ENCODE measurements at regions not wholly inside any gene's neighbourhood (a gene's known extent, or its start where the extent isn't known, plus 50 kb on each side); places are given as distances from the start of the nearest gene placed in this dataset.

- Histone ChIP-seq H3K27ac (no peak overlapping the region), H3K9me3 (no peaks in the 10 kb centered on the region), H3K4me1 (no peaks in the 10 kb centered on the region), H3K4me3 (no peak overlapping the region), H3K36me3 (no peaks in the 10 kb centered on the region), H3K27me3 (no peaks in the 10 kb centered on the region)
- TF ChIP-seq CTCF (IDR thresholded peaks at IDR 0.05) = no peak
- ATAC-seq = no peak
- no peak for DNase-seq
- intact Hi-C loops (cut with DNase I) = no loop called here
These were observed 1782.4 kb upstream of the WWC1 start for GRCh38 chr5:166509085-166509484.

DNA sequence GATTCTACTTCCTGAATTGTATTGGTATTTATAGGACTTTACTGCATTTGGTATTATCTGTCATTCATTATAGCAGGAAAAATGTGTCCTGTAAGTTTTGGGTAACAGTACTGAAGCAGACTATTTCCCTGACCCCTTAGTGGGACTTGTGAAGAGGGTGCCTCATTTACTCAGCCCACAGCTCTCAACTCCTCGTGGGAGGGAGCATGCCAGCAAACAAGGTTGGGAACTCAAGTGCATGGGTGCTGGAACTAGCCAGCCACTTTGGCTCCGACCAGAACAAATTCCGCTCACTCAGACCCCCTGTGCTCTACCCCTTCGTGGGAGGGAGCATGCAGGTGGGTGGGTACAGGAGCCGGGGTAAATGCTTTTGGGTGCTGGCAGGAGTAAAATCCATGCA, 1773.5 kb upstream of the WWC1 start:
- TF ChIP-seq CTCF (IDR thresholded peaks at IDR 0.05) = no peak
- DNase-seq = no peak
- intact Hi-C loops (cut with DNase I) = no loop called here
- Histone ChIP-seq H3K27ac (no peak overlapping the region), H3K36me3 (no peaks in the 10 kb centered on the region), H3K4me1 (no peaks in the 10 kb centered on the region), H3K4me3 (no peak overlapping the region), H3K9me3 (no peaks in the 10 kb centered on the region), H3K27me3 (no peaks in the 10 kb centered on the region)
- ATAC-seq = peak; percentile 19

DNA sequence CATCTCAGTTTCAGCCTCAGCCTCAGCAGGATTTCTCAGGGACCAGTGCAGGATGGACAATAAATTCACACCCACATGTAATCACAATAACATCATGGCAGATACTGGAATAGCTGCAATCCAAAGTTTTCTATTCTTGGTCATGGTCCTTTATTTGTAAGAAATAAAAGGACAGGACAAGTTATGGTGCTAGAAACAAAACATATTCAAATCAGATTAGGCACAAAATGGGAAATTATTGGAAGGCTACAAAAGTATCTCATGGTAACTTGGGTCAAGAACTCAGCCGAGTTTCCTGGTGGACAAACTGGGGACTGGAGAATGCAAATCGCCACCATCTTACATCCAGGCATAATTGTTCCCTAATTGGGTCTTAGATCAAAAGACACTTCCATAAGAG, 1768.2 kb upstream of the WWC1 start:
- no peak for ATAC-seq
- H3K27ac ChIP-seq = no peak overlapping the region
- no peak overlapping the region for H3K4me3 ChIP-seq
- no peaks in the 10 kb centered on the region for H3K36me3 ChIP-seq
- H3K9me3 ChIP-seq = no peaks in the 10 kb centered on the region
- H3K4me1 ChIP-seq = no peaks in the 10 kb centered on the region
- intact Hi-C loops (cut with DNase I) = no loop called here
- H3K27me3 ChIP-seq = no peaks in the 10 kb centered on the region
- no peak for TF ChIP-seq CTCF (IDR thresholded peaks at IDR 0.05)
- DNase-seq = no peak

DNA sequence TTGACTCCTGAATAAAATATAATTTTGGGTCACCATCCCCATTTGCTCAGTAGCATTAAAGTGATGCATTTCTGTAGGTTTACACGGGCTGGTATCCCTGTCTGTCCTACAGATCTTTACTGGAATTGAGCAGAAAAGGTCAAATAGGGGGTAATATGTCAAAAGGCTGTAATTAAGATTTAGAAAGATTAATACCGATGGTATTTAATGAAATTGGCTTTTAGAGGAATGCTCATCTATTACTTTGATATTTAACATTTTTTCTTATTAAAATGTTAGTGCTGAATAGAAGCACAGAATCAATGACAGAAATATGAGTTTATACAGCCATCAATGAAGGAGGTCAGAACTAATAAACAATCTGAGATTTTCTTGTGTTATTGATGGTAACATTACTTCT, 1762.2 kb upstream of the WWC1 start:
- no peaks in the 10 kb centered on the region for H3K9me3 ChIP-seq
- DNase-seq = no peak
- no peak overlapping the region for H3K27ac ChIP-seq
- intact Hi-C loops (cut with DNase I) = no loop called here
- H3K4me1 ChIP-seq = no peaks in the 10 kb centered on the region
- no peak for TF ChIP-seq CTCF (IDR thresholded peaks at IDR 0.05)
- H3K36me3 ChIP-seq = no peaks in the 10 kb centered on the region
- no peaks in the 10 kb centered on the region for H3K27me3 ChIP-seq
- H3K4me3 ChIP-seq = no peak overlapping the region
- no peak for ATAC-seq

GRCh38 chr5:166532456-166533220, 1758.8 kb upstream of the WWC1 start:
- ATAC-seq (no peak), DNase-seq (no peak)
- TF ChIP-seq CTCF (IDR thresholded peaks at IDR 0.05) = no peak
- H3K27me3 ChIP-seq = no peaks in the 10 kb centered on the region
- H3K27ac ChIP-seq = no peak overlapping the region
- H3K4me1 ChIP-seq = no peaks in the 10 kb centered on the region
- intact Hi-C loops (cut with DNase I) = no loop called here
- no peak overlapping the region for H3K4me3 ChIP-seq
- no peaks in the 10 kb centered on the region for H3K36me3 ChIP-seq
- H3K9me3 ChIP-seq = no peaks in the 10 kb centered on the region

DNA sequence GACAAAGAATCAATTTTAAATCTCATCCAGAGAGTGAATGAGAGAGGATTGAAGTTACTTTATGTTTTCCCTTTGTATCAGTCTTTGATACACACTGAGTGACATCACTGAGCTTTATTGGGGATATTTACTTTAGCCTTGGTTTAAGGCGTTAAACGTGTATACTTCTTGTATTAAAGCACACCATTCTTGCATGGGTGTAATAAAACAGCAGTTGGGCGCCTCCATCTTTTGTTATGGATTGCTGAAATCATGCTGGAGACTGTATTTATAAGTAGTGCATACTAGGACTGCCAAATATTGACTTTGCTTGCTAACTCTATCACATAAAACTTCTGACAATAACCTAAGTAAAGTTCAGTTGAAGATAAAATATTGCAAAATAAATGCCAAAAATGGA, 1755.8 kb upstream of the WWC1 start:
- DNase-seq = no peak
- no peak for ATAC-seq
- H3K4me3 ChIP-seq = no peak overlapping the region
- intact Hi-C loops (cut with DNase I) = no loop called here
- no peaks in the 10 kb centered on the region for H3K9me3 ChIP-seq
- H3K27me3 ChIP-seq = no peaks in the 10 kb centered on the region
- H3K4me1 ChIP-seq = no peaks in the 10 kb centered on the region
- no peak overlapping the region for H3K27ac ChIP-seq
- no peak for TF ChIP-seq CTCF (IDR thresholded peaks at IDR 0.05)
- no peaks in the 10 kb centered on the region for H3K36me3 ChIP-seq

Data from upper lobe of right lung (tissue), 1 donor.